ENCODE measurements at regions not wholly inside any gene's neighbourhood (a gene's known extent, or its start where the extent isn't known, plus 50 kb on each side); places are given as distances from the start of the nearest gene placed in this dataset.

GRCh38 chr19:29449371-29449770, 76.4 kb upstream of the VSTM2B start:
- TF ChIP-seq CTCF (IDR thresholded peaks at IDR 0.05) (no peak), POLR2A (IDR thresholded peaks at IDR 0.05) (no peak)

Data from Peyer's patch (tissue), 4 donors.